RPMI8226 (cell line): ENCODE measurements at regions not wholly inside any gene's neighbourhood (a gene's known extent, or its start where the extent isn't known, plus 50 kb on each side); places are given as distances from the start of the nearest gene placed in this dataset.
A peak's percentile ranks its signal among the peaks of the same experiment; 100 is the strongest.

Experiments
- DNase-seq: peaks from one replicate; pipeline ENCODE4 v3.0.0-alpha.2; 2015

- no peak for DNase-seq
These were observed 196.0 kb downstream of the RBFOX3 start for GRCh38 chr17:79414793-79415211.

GRCh38 chr17:79414063-79414792, 196.6 kb downstream of the RBFOX3 start:
- DNase-seq: peak; percentile 56

- peak; percentile 98 for DNase-seq
These were observed 197.2 kb downstream of the RBFOX3 start for GRCh38 chr17:79413611-79414010.

- peak; percentile 82 for DNase-seq
These were observed 197.9 kb downstream of the RBFOX3 start for GRCh38 chr17:79412886-79413390.

GRCh38 chr17:79412110-79412509, 198.7 kb downstream of the RBFOX3 start:
- DNase-seq: no peak

- no peak for DNase-seq
These were observed 199.4 kb downstream of the RBFOX3 start for GRCh38 chr17:79411419-79411818.

- peak; percentile 74 for DNase-seq
These were observed 200.2 kb downstream of the RBFOX3 start for GRCh38 chr17:79410681-79411080.

GRCh38 chr17:79408251-79408650, 202.6 kb downstream of the RBFOX3 start:
- peak; percentile 40 for DNase-seq

- DNase-seq: no peak
These were observed 203.5 kb downstream of the RBFOX3 start for GRCh38 chr17:79407385-79407784.

GRCh38 chr17:79406316-79406715, 204.5 kb downstream of the RBFOX3 start:
- DNase-seq: no peak

- DNase-seq: no peak
These were observed 205.0 kb downstream of the RBFOX3 start for GRCh38 chr17:79405823-79406222.

GRCh38 chr17:79404136-79404911, 206.5 kb downstream of the RBFOX3 start:
- no peak for DNase-seq

- no peak for DNase-seq
These were observed 208.9 kb downstream of the RBFOX3 start for GRCh38 chr17:79401704-79402674.

- DNase-seq: peak; percentile 80
These were observed 209.7 kb downstream of the RBFOX3 start for GRCh38 chr17:79400989-79401703.

- DNase-seq: no peak
These were observed 211.2 kb downstream of the RBFOX3 start for GRCh38 chr17:79399610-79400144.

- DNase-seq: no peak
These were observed 212.4 kb downstream of the RBFOX3 start for GRCh38 chr17:79398441-79398840.

GRCh38 chr17:79396696-79397095, 214.2 kb downstream of the RBFOX3 start:
- no peak for DNase-seq

GRCh38 chr17:79395545-79395944, 215.3 kb downstream of the RBFOX3 start:
- DNase-seq: no peak

GRCh38 chr17:79395066-79395465, 215.8 kb downstream of the RBFOX3 start:
- DNase-seq: no peak

GRCh38 chr17:79393358-79394052, 217.3 kb downstream of the RBFOX3 start:
- DNase-seq: peak; percentile 79

GRCh38 chr17:79392598-79392997, 218.3 kb downstream of the RBFOX3 start:
- DNase-seq: no peak
